PC-9 (cell line): ENCODE measurements at regions not wholly inside any gene's neighbourhood (a gene's known extent, or its start where the extent isn't known, plus 50 kb on each side); places are given as distances from the start of the nearest gene placed in this dataset.

Experiments
- BruUV-seq: library from RNA; stranded (reverse); fragments of 400-500 nt; replicated peaks from 2 replicates; lab custom pipeline; 2021; lab: Mats Ljungman, UMichigan
- CTCF ChIA-PET: fragments of 300-600 bp; sonication (Branson Sonifier 250); formaldehyde crosslinking; loops from one replicate; lab custom pipeline; 2022; ENCODE audit warnings: antibody characterized with exemption; lab: Charles Lee
- POLR2A ChIA-PET: fragments of 300-600 bp; sonication (Branson Sonifier 250); formaldehyde crosslinking; loops from one replicate; lab custom pipeline; 2022; ENCODE audit warnings: antibody characterized with exemption; ENCODE audit not compliant: unreplicated experiment; lab: Charles Lee
- DNase-seq, 2 experiments: peaks; one replicate each; pipeline versions ENCODE4 v3.0.0 to v3.0.0-alpha.2; 2015 to 2022; ENCODE audit warnings: mixed read lengths in 1 of 2
- H2AFZ ChIP-seq: fragments of 200-600 bp; sonication (generic); 2 replicates; pipeline ENCODE4 v1.8.1; 2017; ENCODE audit warnings: antibody characterized with exemption
- H3F3A ChIP-seq: fragments of 200-600 bp; sonication (generic); 2 replicates; pipeline ENCODE4 v1.8.1; 2017; ENCODE audit warnings: antibody characterized with exemption, mild to moderate bottlenecking, low read depth; ENCODE audit not compliant: insufficient read depth
- H3K27ac ChIP-seq: fragments of 200-600 bp; sonication (generic); 2 replicates; pipeline ENCODE4 v1.6.1; 2016; ENCODE audit warnings: mixed run types
- H3K27me3 ChIP-seq: fragments of 200-600 bp; sonication (generic); 2 replicates; pipeline ENCODE4 v1.6.1; 2016; ENCODE audit warnings: low read depth, mixed run types; ENCODE audit not compliant: insufficient read depth
- H3K36me3 ChIP-seq: fragments of 200-600 bp; sonication (generic); 2 replicates; pipeline ENCODE4 v1.6.1; 2016; ENCODE audit warnings: low read depth, mixed run types
- H3K4me1 ChIP-seq: fragments of 200-600 bp; sonication (generic); replicated peaks from 2 replicates; pipeline ENCODE4 v1.6.1; 2016; ENCODE audit warnings: mixed run types; ENCODE audit not compliant: insufficient read depth
- H3K4me2 ChIP-seq: fragments of 200-600 bp; sonication (generic); 2 replicates; pipeline ENCODE4 v1.6.1; 2017; ENCODE audit warnings: mixed run types
- H3K4me3 ChIP-seq: fragments of 200-600 bp; sonication (generic); 2 replicates; pipeline ENCODE4 v1.6.1; 2016; ENCODE audit warnings: mixed run types
- H3K79me2 ChIP-seq: fragments of 200-600 bp; sonication (generic); 2 replicates; pipeline ENCODE4 v1.6.1; 2017; ENCODE audit warnings: low read depth, mixed run types
- H3K9me2 ChIP-seq: fragments of 200-600 bp; sonication (generic); 2 replicates; pipeline ENCODE4 v1.8.1; 2017; ENCODE audit warnings: mild to moderate bottlenecking; ENCODE audit not compliant: insufficient read depth
- H3K9me3 ChIP-seq: fragments of 200-600 bp; sonication (generic); 2 replicates; pipeline ENCODE4 v1.8.1; 2016; ENCODE audit warnings: low read depth; ENCODE audit not compliant: insufficient read depth
- H4K20me1 ChIP-seq: fragments of 200-600 bp; sonication (generic); 2 replicates; pipeline ENCODE4 v1.8.1; 2017; ENCODE audit not compliant: insufficient read depth
- CTCF ChIP-seq: fragments of 200-600 bp; sonication (generic); conservative IDR thresholded peaks from 2 replicates; pipeline ENCODE4 v1.6.1; 2017; ENCODE audit warnings: mixed run types, antibody characterized with exemption, mild to moderate bottlenecking, moderate library complexity
- EZH2 ChIP-seq: fragments of 200-600 bp; sonication (generic); IDR thresholded peaks from 2 replicates; pipeline ENCODE4 v1.8.0; 2017; ENCODE audit warnings: antibody characterized with exemption, low read depth
- intact Hi-C: fragments of 100-400 bp; cut with micrococcal nuclease; formaldehyde crosslinking; loops from one replicate; pipeline ENCODE4 v1.10.0; 2022; ENCODE audit not compliant: unreplicated experiment

GRCh38 chr12:87266305-87266704 lies 762.9 kb downstream of the C12orf50 start:
- intact Hi-C loops = no loop called here
- no peaks in the 10 kb centered on the region for H4K20me1 ChIP-seq
- CTCF ChIA-PET = no interaction called here
- DNase-seq = no peak
- H3K27me3 ChIP-seq = no peaks in the 10 kb centered on the region
- H3K36me3 ChIP-seq = no peaks in the 10 kb centered on the region
- no TSS peak for BruUV-seq
- no peaks in the 10 kb centered on the region for H3K9me3 ChIP-seq
- no peak overlapping the region for H3K27ac ChIP-seq
- no peak overlapping the region for H3K4me3 ChIP-seq
- H3K79me2 ChIP-seq = no peaks in the 10 kb centered on the region
- H2AFZ ChIP-seq = no peak overlapping the region
- H3K4me2 ChIP-seq = no peak overlapping the region
- TF ChIP-seq CTCF (0 out of 2 replicates have a peak, but pooled peaks have one; percentile 23), EZH2 (no peak)
- H3F3A ChIP-seq = no peaks in the 10 kb centered on the region
- POLR2A ChIA-PET = no interaction called here
- H3K9me2 ChIP-seq = no peaks in the 10 kb centered on the region; the same call in 1 of the 2 replicates
- no peaks in the 10 kb centered on the region for H3K4me1 ChIP-seq

- no peak overlapping the region for H3K4me2 ChIP-seq
- POLR2A ChIA-PET = no interaction called here
These were observed 769.8 kb downstream of the C12orf50 start for GRCh38 chr12:87259391-87259790.

GRCh38 chr12:87254381-87255030 lies 774.7 kb downstream of the C12orf50 start:
- H3K4me1 ChIP-seq = no peaks in the 10 kb centered on the region
- H3K9me3 ChIP-seq = no peaks in the 10 kb centered on the region; the same call in 1 of the 2 replicates

More at GRCh38 chr12:87259391-87259790, 769.8 kb downstream of the C12orf50 start:
- no peak for DNase-seq
- Histone ChIP-seq H3K27me3 (no peaks in the 10 kb centered on the region), H3F3A (no peaks in the 10 kb centered on the region), H3K4me3 (no peak overlapping the region), H3K9me3 (no peaks in the 10 kb centered on the region), H4K20me1 (no peaks in the 10 kb centered on the region), H3K79me2 (no peaks in the 10 kb centered on the region), H3K36me3 (no peaks in the 10 kb centered on the region), H3K27ac (no peak overlapping the region), H3K4me1 (no peaks in the 10 kb centered on the region), H3K9me2 (no peaks in the 10 kb centered on the region; the same call in 1 of the 2 replicates), H2AFZ (no peak overlapping the region)
- no peak for TF ChIP-seq CTCF
- TF ChIP-seq EZH2 = no peak
- intact Hi-C loops = no loop called here
- BruUV-seq = no TSS peak
- CTCF ChIA-PET = no interaction called here

More at GRCh38 chr12:87254381-87255030, 774.7 kb downstream of the C12orf50 start:
- H3K79me2 ChIP-seq = no peaks in the 10 kb centered on the region
- H3F3A ChIP-seq = no peaks in the 10 kb centered on the region
- no peaks in the 10 kb centered on the region for H3K9me2 ChIP-seq
- ChIA-PET CTCF (no interaction called here), POLR2A (no interaction called here)
- no peaks in the 10 kb centered on the region for H4K20me1 ChIP-seq
- no peaks in the 10 kb centered on the region for H3K36me3 ChIP-seq
- no peak for TF ChIP-seq CTCF
- TF ChIP-seq EZH2 = no peak
- H3K27ac ChIP-seq = no peak overlapping the region
- H2AFZ ChIP-seq = no peak overlapping the region
- no peaks in the 10 kb centered on the region for H3K27me3 ChIP-seq
- intact Hi-C loops = no loop called here
- H3K4me3 ChIP-seq = no peak overlapping the region
- no TSS peak for BruUV-seq
- DNase-seq = no peak
- no peak overlapping the region for H3K4me2 ChIP-seq
